GM12872 (cell line): ENCODE measurements at regions not wholly inside any gene's neighbourhood (a gene's known extent, or its start where the extent isn't known, plus 50 kb on each side); places are given as distances from the start of the nearest gene placed in this dataset.

Experiments used
- CTCF ChIP-seq: IDR thresholded peaks from 3 replicates; pipeline ENCODE4 v1.5.1; 2011; ENCODE audit warnings: low read depth, mild to moderate bottlenecking, low read length, moderate library complexity; ENCODE audit not compliant: insufficient read depth

DNA sequence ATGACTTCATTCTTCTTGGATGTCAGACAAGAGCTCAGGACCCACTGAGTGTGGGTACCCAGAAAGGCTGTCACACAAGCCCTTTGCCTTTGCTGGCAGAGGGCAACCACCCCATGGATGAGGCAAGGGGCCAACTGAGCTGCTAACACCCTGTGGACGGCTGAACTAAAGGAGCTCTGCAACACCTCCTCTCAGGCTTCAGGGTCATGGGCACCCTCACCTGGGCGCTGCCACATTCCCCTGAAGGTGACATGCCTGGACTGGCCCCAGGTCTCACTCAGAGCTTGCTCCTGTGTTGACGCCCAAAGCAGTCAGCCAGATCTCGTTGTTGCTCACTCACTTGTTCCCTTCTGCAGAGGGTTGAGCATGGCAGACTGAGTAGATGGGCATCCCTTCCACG lies 336.8 kb upstream of the TMEM132C start:
- no peak for TF ChIP-seq CTCF

GRCh38 chr12:127934409-127934808 lies 332.6 kb upstream of the TMEM132C start:
- TF ChIP-seq CTCF = no peak

DNA sequence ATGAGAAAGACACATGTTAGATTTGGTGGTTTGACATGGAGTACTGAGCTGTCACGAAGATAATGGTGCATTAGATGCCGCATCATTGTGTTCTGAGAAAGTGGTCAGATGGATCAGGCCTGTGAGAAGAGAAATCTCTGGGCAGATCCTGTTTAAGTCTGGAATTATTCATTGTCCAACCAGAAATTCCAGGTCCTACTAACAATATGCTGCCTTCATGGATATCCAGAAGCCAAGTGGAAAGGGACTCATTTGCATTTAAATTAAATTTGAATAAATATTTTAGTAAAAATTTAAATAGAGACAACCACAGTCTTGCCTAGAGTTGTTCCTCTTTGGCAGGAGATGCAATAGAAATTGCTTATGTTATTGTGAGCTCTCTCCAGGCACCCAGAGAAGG lies 330.5 kb upstream of the TMEM132C start:
- no peak for TF ChIP-seq CTCF

GRCh38 chr12:127941332-127941731 lies 325.6 kb upstream of the TMEM132C start:
- no peak for TF ChIP-seq CTCF

DNA sequence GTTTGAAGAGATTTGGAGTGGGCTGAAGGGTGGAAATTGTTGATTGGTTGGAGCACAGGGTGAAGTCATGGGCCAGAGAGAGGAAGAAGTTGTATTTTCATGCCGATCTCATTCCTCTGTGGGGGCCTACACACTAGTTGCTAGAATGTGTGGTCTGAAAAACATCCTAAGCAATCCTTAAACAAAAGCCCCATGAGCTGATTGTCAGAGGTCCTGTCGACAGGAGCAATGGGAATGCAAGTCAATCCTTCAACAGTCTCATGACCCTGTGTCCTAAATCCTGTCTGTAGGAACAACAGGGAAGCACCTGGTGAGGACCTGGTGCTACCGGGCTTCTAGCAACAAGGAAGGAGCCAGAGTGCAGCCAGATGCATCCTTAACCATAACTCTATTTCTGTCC lies 324.0 kb upstream of the TMEM132C start:
- no peak for TF ChIP-seq CTCF

DNA sequence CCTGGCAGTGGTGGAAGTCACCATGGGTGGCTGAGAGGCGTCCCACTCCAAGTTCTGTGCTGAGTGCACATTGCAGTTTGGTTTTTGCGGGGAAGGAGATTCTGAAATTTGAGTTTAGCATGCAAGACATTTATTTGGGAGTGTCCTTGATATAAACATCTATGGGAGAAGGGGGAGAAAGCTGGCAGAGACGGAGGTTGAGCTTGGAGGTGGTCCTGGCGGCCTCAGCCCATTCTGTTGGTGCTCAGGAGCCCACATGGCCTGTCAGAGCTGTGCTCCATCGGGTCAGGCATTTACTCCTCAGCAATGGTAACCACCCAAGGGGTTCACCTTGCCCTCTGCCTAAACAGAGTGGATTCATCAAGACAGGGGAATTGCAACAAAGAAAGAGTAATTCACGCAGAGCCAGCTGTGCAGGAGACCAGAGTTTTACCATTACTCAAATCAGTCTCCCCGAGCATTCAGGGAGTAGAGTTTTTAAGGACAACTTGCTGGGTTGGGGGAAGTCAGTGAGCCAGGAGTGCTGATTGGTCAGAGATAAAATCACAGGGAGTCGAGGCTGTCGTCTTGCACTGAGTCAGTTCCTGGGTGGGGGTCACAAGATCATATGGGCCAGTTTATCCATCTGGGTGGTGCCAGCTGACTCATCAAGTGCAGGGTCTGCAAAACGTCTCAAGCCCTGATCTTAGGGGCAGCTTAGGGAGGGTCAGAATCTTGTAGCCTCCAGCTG lies 323.3 kb upstream of the TMEM132C start:
- no peak for TF ChIP-seq CTCF

- TF ChIP-seq CTCF = no peak
Measured at GRCh38 chr12:127944211-127944899, 322.6 kb upstream of the TMEM132C start.
